ENCODE measurements at regions not wholly inside any gene's neighbourhood (a gene's known extent, or its start where the extent isn't known, plus 50 kb on each side); places are given as distances from the start of the nearest gene placed in this dataset.

DNA sequence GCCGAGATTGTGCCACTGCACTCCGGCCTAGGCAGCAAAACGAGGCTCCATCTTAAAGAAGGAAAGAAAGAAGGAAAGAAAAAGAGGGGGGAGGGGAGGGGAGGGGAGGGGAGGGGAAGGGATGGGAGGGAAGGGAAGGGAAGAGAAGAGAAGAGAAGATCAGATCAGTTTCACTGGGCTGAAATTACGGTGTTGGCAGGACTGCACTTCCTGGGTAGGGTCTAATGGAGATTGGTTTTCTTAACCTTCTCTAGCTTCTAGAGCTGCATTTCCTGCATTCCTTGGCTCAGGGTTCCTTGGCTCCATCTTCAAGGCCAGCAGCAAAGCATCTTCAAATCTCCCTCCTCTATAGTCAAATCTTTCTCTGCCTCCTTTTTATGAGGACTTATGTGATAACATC, 349.1 kb upstream of the CRIM1 start:
- Histone ChIP-seq H4K20me1 (ENCODE audit: insufficient read depth, low read length) (no peaks in the 10 kb centered on the region), H3K4me1 (ENCODE audit: insufficient read depth, low read length) (no peaks in the 10 kb centered on the region), H3K4me2 (ENCODE audit: low read length) (no peak overlapping the region), H3K9me3 (ENCODE audit: insufficient read depth, low read depth, low read length) (no peaks in the 10 kb centered on the region), H3K27ac (ENCODE audit: low read depth, low read length) (no peak overlapping the region), H3K36me3 (ENCODE audit: insufficient read depth, low read length) (no peaks in the 10 kb centered on the region), H3K4me3 (ENCODE audit: insufficient read depth, low read depth, low read length) (no peak overlapping the region), H3K9ac (ENCODE audit: low read length) (no peak overlapping the region), H3K27me3 (ENCODE audit: insufficient read depth, low read length) (no peaks in the 10 kb centered on the region), H2AFZ (ENCODE audit: low read depth, low read length) (no peak overlapping the region), H3K79me2 (ENCODE audit: insufficient read depth, low read length) (no peaks in the 10 kb centered on the region)
- no peak for FAIRE-seq
- Mint-ChIP-seq H3K27me3 (ENCODE audit: low read depth, unreplicated experiment) (no peaks in the 10 kb centered on the region), H3K4me3 (ENCODE audit: unreplicated experiment) (no peak overlapping the region), H3K27ac (ENCODE audit: unreplicated experiment) (no peak overlapping the region), H3K4me1 (ENCODE audit: low read depth, unreplicated experiment) (peaks cover 4% of the 10 kb centered on the region), H3K36me3 (ENCODE audit: low read depth, unreplicated experiment) (no peaks in the 10 kb centered on the region), H3K9me3 (ENCODE audit: unreplicated experiment) (no peaks in the 10 kb centered on the region)
- no peak for TF ChIP-seq EZH2 (IDR thresholded peaks at IDR 0.05; ENCODE audit: insufficient read depth, low read length)
- TF ChIP-seq, protein P1, sequence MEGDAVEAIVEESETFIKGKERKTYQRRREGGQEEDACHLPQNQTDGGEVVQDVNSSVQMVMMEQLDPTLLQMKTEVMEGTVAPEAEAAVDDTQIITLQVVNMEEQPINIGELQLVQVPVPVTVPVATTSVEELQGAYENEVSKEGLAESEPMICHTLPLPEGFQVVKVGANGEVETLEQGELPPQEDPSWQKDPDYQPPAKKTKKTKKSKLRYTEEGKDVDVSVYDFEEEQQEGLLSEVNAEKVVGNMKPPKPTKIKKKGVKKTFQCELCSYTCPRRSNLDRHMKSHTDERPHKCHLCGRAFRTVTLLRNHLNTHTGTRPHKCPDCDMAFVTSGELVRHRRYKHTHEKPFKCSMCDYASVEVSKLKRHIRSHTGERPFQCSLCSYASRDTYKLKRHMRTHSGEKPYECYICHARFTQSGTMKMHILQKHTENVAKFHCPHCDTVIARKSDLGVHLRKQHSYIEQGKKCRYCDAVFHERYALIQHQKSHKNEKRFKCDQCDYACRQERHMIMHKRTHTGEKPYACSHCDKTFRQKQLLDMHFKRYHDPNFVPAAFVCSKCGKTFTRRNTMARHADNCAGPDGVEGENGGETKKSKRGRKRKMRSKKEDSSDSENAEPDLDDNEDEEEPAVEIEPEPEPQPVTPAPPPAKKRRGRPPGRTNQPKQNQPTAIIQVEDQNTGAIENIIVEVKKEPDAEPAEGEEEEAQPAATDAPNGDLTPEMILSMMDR (IDR thresholded peaks at IDR 0.05; ENCODE audit: insufficient read depth, low read depth, low read length): no peak
- no peak for DNase-seq (ENCODE audit: low read depth)

DNA sequence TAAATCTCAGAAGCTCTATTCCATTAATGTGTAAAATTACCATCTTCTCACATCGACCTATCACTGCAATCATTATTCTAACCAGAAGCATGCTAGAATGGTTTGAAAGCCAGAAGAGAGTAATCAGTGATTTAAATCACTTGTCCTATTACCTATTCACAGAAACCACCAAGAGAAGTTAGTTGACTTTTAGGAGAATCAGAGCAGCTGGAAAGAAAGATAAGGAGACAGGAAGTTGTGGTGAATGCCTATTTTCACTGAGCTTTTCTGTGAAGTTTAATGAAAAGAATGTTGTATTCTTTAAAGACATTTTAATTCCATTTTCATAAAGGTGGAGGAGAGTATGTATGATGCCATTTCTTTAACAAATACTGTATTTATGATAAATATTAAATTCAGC, 352.6 kb upstream of the CRIM1 start:
- H3K4me3 ChIP-seq (ENCODE audit: insufficient read depth, low read depth, low read length): no peak overlapping the region
- H2AFZ ChIP-seq (ENCODE audit: low read depth, low read length): no peak overlapping the region
- Mint-ChIP-seq H3K36me3 (ENCODE audit: low read depth, unreplicated experiment) (no peaks in the 10 kb centered on the region), H3K4me1 (ENCODE audit: low read depth, unreplicated experiment) (peaks cover 10% of the 10 kb centered on the region), H3K4me3 (ENCODE audit: unreplicated experiment) (no peak overlapping the region), H3K9me3 (ENCODE audit: unreplicated experiment) (no peaks in the 10 kb centered on the region), H3K27me3 (ENCODE audit: low read depth, unreplicated experiment) (peaks cover 2% of the 10 kb centered on the region), H3K27ac (ENCODE audit: unreplicated experiment) (no peak overlapping the region)
- no peak for DNase-seq (ENCODE audit: low read depth)
- no peak overlapping the region for H3K27ac ChIP-seq (ENCODE audit: low read depth, low read length)
- TF ChIP-seq, protein P1 (IDR thresholded peaks at IDR 0.05; ENCODE audit: insufficient read depth, low read depth, low read length): no peak
- no peak for TF ChIP-seq EZH2 (IDR thresholded peaks at IDR 0.05; ENCODE audit: insufficient read depth, low read length)
- no peaks in the 10 kb centered on the region for H3K79me2 ChIP-seq (ENCODE audit: insufficient read depth, low read length)
- H3K9me3 ChIP-seq (ENCODE audit: insufficient read depth, low read depth, low read length): no peaks in the 10 kb centered on the region
- H3K9ac ChIP-seq (ENCODE audit: low read length): no peak overlapping the region
- no peaks in the 10 kb centered on the region for H3K4me1 ChIP-seq (ENCODE audit: insufficient read depth, low read length)
- H3K36me3 ChIP-seq (ENCODE audit: insufficient read depth, low read length): no peaks in the 10 kb centered on the region
- no peaks in the 10 kb centered on the region for H3K27me3 ChIP-seq (ENCODE audit: insufficient read depth, low read length)
- no peak overlapping the region for H3K4me2 ChIP-seq (ENCODE audit: low read length)
- no peaks in the 10 kb centered on the region for H4K20me1 ChIP-seq (ENCODE audit: insufficient read depth, low read length)
- no peak for FAIRE-seq

DNA sequence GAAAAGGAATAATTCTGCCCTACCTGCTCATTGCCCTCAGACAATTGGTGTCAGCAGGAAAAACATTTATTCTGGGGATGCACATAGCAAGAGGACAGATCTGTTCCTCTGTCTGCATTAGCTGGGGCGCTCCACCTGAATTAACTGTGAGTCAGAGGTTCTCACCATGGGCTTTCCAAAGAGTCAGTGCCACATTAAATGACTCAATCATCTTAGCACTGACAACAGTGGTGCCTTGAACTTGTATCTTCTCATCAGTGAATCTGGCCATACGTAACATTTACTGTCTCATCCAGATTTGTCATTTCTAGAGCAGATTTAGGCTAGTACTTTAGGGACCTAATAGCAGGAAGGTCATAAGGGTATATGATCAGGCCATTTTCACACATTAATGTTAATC, 358.1 kb upstream of the CRIM1 start:
- Histone ChIP-seq H3K4me1 (ENCODE audit: insufficient read depth, low read length) (no peaks in the 10 kb centered on the region), H3K27me3 (ENCODE audit: insufficient read depth, low read length) (no peaks in the 10 kb centered on the region), H3K27ac (ENCODE audit: low read depth, low read length) (no peak overlapping the region), H2AFZ (ENCODE audit: low read depth, low read length) (no peak overlapping the region), H3K4me3 (ENCODE audit: insufficient read depth, low read depth, low read length) (no peak overlapping the region), H3K9ac (ENCODE audit: low read length) (no peak overlapping the region), H3K36me3 (ENCODE audit: insufficient read depth, low read length) (no peaks in the 10 kb centered on the region), H3K79me2 (ENCODE audit: insufficient read depth, low read length) (no peaks in the 10 kb centered on the region), H3K4me2 (ENCODE audit: low read length) (no peak overlapping the region), H3K9me3 (ENCODE audit: insufficient read depth, low read depth, low read length) (no peaks in the 10 kb centered on the region), H4K20me1 (ENCODE audit: insufficient read depth, low read length) (no peaks in the 10 kb centered on the region)
- DNase-seq (ENCODE audit: low read depth) (no peak), FAIRE-seq (no peak)
- H3K27ac Mint-ChIP-seq (ENCODE audit: unreplicated experiment): no peak overlapping the region
- no peak overlapping the region for H3K4me3 Mint-ChIP-seq (ENCODE audit: unreplicated experiment)
- TF ChIP-seq, protein P1 (IDR thresholded peaks at IDR 0.05; ENCODE audit: insufficient read depth, low read depth, low read length): no peak
- TF ChIP-seq EZH2 (IDR thresholded peaks at IDR 0.05; ENCODE audit: insufficient read depth, low read length): no peak
- H3K27me3 Mint-ChIP-seq (ENCODE audit: low read depth, unreplicated experiment): peaks cover 2% of the 10 kb centered on the region
- H3K4me1 Mint-ChIP-seq (ENCODE audit: low read depth, unreplicated experiment): peaks cover 8% of the 10 kb centered on the region
- H3K9me3 Mint-ChIP-seq (ENCODE audit: unreplicated experiment): no peaks in the 10 kb centered on the region
- no peaks in the 10 kb centered on the region for H3K36me3 Mint-ChIP-seq (ENCODE audit: low read depth, unreplicated experiment)
